ENCODE measurements at regions not wholly inside any gene's neighbourhood (a gene's known extent, or its start where the extent isn't known, plus 50 kb on each side); places are given as distances from the start of the nearest gene placed in this dataset.

DNA sequence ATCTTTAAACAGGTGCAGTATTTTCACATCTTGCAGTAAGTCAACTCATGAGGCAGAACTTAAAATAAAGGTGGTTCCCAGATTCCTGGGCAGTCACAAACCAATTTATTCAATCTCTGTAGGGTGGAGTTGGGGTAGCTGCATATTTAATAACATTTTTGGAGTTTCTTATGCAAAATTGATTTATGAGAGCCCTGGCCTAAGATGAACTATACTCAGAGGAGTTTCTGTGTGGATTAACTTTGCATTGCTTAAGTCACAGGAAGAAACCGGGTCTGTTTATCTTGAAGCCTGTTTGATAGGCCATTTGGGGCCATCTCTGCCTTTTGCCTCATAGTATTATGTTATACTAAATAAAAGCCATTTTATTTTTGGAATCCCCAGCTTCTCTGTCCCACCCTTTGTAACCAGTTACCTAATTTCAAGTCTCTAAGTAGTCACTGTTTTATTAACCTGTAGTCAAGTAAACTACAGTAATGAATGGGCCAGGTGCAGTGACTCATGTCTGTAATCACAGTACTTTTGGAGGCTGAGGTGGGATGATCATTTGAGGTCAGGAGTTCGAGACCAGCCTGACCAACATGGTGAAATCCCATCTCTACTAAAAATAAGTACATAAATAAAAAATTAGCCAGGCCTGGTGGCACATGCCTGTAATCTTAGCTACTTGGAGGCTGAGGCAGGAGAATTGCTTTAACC, 104.4 kb upstream of the FAM3C start:
- FAIRE-seq: no peak
- Histone ChIP-seq H3K4me3 (no peak overlapping the region), H3K4me1 (no peaks in the 10 kb centered on the region), H3K27ac (no peak overlapping the region), H3K4me2 (no peak overlapping the region), H3K9me3 (peaks cover 8% of the 10 kb centered on the region; the same call in 1 of the 3 replicates)
- DNase-seq (ENCODE audit: low read depth in 1 of 2, low spot score in 1 of 2): no peak
- TF ChIP-seq, protein P1, sequence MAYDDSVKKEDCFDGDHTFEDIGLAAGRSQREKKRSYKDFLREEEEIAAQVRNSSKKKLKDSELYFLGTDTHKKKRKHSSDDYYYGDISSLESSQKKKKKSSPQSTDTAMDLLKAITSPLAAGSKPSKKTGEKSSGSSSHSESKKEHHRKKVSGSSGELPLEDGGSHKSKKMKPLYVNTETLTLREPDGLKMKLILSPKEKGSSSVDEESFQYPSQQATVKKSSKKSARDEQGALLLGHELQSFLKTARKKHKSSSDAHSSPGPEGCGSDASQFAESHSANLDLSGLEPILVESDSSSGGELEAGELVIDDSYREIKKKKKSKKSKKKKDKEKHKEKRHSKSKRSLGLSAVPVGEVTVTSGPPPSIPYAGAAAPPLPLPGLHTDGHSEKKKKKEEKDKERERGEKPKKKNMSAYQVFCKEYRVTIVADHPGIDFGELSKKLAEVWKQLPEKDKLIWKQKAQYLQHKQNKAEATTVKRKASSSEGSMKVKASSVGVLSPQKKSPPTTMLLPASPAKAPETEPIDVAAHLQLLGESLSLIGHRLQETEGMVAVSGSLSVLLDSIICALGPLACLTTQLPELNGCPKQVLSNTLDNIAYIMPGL (CRISPR knock-in tag; IDR thresholded peaks at IDR 0.05; ENCODE audit: borderline replicate concordance): no peak
- TF ChIP-seq HDAC2 (IDR thresholded peaks at IDR 0.05): no peak
- WGBS (ENCODE audit: missing lambda C conversion rate): 18% methylated on average over 2 of the region's 2 CpGs
- no peak for ATAC-seq
- CTCF ChIA-PET: no interaction called here
- POLR2A ChIA-PET: no interaction called here

- WGBS (ENCODE audit: missing lambda C conversion rate): 51% methylated on average over 4 of the region's 4 CpGs
- ChIA-PET CTCF (no interaction called here), POLR2A (no interaction called here)
- TF ChIP-seq ZSCAN20 (CRISPR knock-in tag; IDR thresholded peaks at IDR 0.05) (no peak), JUN (IDR thresholded peaks at IDR 0.05) (no peak), RFX5 (IDR thresholded peaks at IDR 0.05) (no peak), HOXB5 (CRISPR knock-in tag; IDR thresholded peaks at IDR 0.05) (no peak), RARB (CRISPR knock-in tag; IDR thresholded peaks at IDR 0.05) (no peak), HES2 (IDR thresholded peaks at IDR 0.05) (no peak), EHF (CRISPR knock-in tag; IDR thresholded peaks at IDR 0.05) (no peak), SMC3 (IDR thresholded peaks at IDR 0.05) (no peak), ZC3H11A (IDR thresholded peaks at IDR 0.05) (no peak), PHF8 (IDR thresholded peaks at IDR 0.05; ENCODE audit: borderline replicate concordance, low read depth) (no peak), HEYL (CRISPR knock-in tag; IDR thresholded peaks at IDR 0.05) (no peak), CHD2 (IDR thresholded peaks at IDR 0.05; ENCODE audit: low read length, partially characterized antibody) (no peak), EP300 (IDR thresholded peaks at IDR 0.05) (no peak), CHD4 (IDR thresholded peaks at IDR 0.05; ENCODE audit: borderline replicate concordance) (no peak), SREBF2 (IDR thresholded peaks at IDR 0.05) (no peak), RAD21 (conservative IDR thresholded peaks at IDR 0.05 in 1 of 2, IDR thresholded peaks at IDR 0.05 in 1 of 2) (no peak), REST (IDR thresholded peaks at IDR 0.05) (no peak)
- TF ChIP-seq, protein P2, sequence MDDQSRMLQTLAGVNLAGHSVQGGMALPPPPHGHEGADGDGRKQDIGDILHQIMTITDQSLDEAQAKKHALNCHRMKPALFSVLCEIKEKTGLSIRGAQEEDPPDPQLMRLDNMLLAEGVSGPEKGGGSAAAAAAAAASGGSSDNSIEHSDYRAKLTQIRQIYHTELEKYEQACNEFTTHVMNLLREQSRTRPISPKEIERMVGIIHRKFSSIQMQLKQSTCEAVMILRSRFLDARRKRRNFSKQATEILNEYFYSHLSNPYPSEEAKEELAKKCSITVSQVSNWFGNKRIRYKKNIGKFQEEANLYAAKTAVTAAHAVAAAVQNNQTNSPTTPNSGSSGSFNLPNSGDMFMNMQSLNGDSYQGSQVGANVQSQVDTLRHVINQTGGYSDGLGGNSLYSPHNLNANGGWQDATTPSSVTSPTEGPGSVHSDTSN (IDR thresholded peaks at IDR 0.05): no peak
- Histone ChIP-seq H3K4me1 (no peaks in the 10 kb centered on the region), H3K4me2 (no peak overlapping the region), H3K9me3 (no peaks in the 10 kb centered on the region), H3K27ac (no peak overlapping the region), H3K4me3 (no peak overlapping the region)
- ATAC-seq (no peak), FAIRE-seq (no peak), DNase-seq (ENCODE audit: low read depth in 1 of 2, low spot score in 1 of 2) (no peak)
Observed at GRCh38 chr7:121499624-121500023, 103.5 kb upstream of the FAM3C start.
